ENCODE measurements at regions not wholly inside any gene's neighbourhood (a gene's known extent, or its start where the extent isn't known, plus 50 kb on each side); places are given as distances from the start of the nearest gene placed in this dataset.

GRCh38 chr11:119809346-119809745, 80.3 kb upstream of the NECTIN1 start:
- TF ChIP-seq CTCF (IDR thresholded peaks at IDR 0.05; ENCODE audit: low read length) (no peak), EZH2 (IDR thresholded peaks at IDR 0.05; ENCODE audit: borderline replicate concordance, low read length) (no peak)

Data from OCI-LY1 (cell line).